Transverse colon (tissue), 3 donors: ENCODE measurements at regions not wholly inside any gene's neighbourhood (a gene's known extent, or its start where the extent isn't known, plus 50 kb on each side); places are given as distances from the start of the nearest gene placed in this dataset.

Source experiments
- POLR2A ChIP-seq: fragments of 450-650 bp; IDR thresholded peaks from one replicate; pipeline ENCODE4 v1.6.1; 2016; ENCODE audit warnings: antibody characterized with exemption, mild to moderate bottlenecking, moderate library complexity
- TF ChIP-seq, protein P1 (sequence below), 5 experiments: fragments of 200-600 bp in 3 of 5; fragments of 450-650 bp in 2 of 5; sonication (generic) in 3 of 5; IDR thresholded peaks; 1 replicate in 2 of 5; 2 replicates in 3 of 5; pipeline ENCODE4 v1.5.1; 2016 to 2017; ENCODE audit warnings: antibody characterized with exemption in 5 of 5, inconsistent platforms in 3 of 5, mild to moderate bottlenecking in 2 of 5, moderate library complexity in 1 of 5

DNA sequence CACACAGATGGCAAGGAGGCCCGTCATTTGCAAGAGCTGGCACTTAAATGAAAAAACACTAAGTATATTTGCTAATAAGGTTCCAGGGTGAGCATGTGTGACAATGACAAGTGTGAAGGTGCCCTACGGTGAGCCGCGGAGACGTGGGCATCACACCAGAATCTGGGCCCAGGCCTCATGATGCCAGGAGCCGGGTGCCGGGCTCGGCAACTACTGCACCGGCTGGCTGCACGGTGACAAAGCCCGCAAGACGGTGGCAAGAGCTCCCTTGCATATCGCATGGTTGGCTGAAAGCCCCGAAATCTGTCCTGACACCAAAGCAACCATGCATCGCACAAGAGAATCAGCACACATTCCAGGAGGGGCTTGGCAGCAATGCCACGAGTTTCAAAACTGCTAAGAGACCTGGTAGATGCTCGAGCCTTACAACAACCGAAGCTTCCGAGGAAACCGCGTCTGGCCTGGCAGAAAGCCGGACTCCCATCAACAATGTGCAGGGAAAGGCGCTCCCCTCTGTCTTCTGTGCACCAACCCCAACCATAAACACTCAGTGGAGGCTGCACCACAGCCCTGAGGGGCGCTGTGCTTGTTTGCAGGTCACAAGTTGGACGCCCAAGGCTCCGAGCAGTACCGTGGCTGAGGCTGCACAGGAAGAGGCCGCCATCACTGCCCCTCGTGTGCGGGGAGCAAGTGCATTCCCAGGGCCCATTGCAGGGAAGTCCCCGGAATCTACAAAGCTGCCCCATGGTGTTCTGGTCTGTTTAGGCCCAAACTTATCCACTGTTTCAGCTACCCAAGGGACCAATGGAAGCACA lies 339.7 kb downstream of the CTTN start:
- TF ChIP-seq, protein P1, sequence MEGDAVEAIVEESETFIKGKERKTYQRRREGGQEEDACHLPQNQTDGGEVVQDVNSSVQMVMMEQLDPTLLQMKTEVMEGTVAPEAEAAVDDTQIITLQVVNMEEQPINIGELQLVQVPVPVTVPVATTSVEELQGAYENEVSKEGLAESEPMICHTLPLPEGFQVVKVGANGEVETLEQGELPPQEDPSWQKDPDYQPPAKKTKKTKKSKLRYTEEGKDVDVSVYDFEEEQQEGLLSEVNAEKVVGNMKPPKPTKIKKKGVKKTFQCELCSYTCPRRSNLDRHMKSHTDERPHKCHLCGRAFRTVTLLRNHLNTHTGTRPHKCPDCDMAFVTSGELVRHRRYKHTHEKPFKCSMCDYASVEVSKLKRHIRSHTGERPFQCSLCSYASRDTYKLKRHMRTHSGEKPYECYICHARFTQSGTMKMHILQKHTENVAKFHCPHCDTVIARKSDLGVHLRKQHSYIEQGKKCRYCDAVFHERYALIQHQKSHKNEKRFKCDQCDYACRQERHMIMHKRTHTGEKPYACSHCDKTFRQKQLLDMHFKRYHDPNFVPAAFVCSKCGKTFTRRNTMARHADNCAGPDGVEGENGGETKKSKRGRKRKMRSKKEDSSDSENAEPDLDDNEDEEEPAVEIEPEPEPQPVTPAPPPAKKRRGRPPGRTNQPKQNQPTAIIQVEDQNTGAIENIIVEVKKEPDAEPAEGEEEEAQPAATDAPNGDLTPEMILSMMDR (IDR thresholded peaks at IDR 0.05) = no peak
- no peak for TF ChIP-seq POLR2A
